Endothelial cell of umbilical vein (primary cell): ENCODE measurements at regions not wholly inside any gene's neighbourhood (a gene's known extent, or its start where the extent isn't known, plus 50 kb on each side); places are given as distances from the start of the nearest gene placed in this dataset.
"Not testable (repeated sequence)": the region's sequence is repeated elsewhere in the genome, so short reads cannot be mapped to it uniquely, and the experiment has no call there.

ENCODE experiments used
- BruUV-seq: library from RNA; stranded (reverse); fragments of 400-500 nt; replicated peaks from 2 replicates; lab custom pipeline; 2021; lab: Mats Ljungman, UMichigan
- CTCF ChIA-PET: fragments of 300-600, 350-600 bp; sonication (Branson Sonifier 250); formaldehyde crosslinking; loops from one replicate; lab custom pipeline; 2021; ENCODE audit warnings: antibody characterized with exemption, inconsistent platforms; lab: Charles Lee
- POLR2A ChIA-PET: fragments of 300-600, 350-600 bp; sonication (Branson Sonifier 250); formaldehyde crosslinking; loops from one replicate; lab custom pipeline; 2021; ENCODE audit warnings: antibody characterized with exemption, inconsistent platforms; lab: Charles Lee
- DNase-seq: peaks from one replicate; pipeline ENCODE4 v3.0.0-alpha.2; 2011; ENCODE audit warnings: low read depth, low spot score
- FAIRE-seq: peaks from 2 replicates; lab custom pipeline; 2011; peaks lifted over from hg19 to GRCh38; lab: Jason Lieb, UNC
- H2AFZ ChIP-seq: 2 replicates; pipeline ENCODE4 v1.6.0; 2012; ENCODE audit warnings: low read depth, low read length, control low read depth, inconsistent platforms
- H3K27ac ChIP-seq: 2 replicates; pipeline ENCODE4 v1.5.1; 2011; ENCODE audit warnings: low read depth, mild to moderate bottlenecking, control low read depth, low read length, moderate library complexity; ENCODE audit not compliant: insufficient read depth
- H3K27me3 ChIP-seq, 2 experiments: 2 replicates each; pipeline versions ENCODE4 v1.6.0 to v1.6.1; 2011; ENCODE audit warnings: low read length in 2 of 2, mixed read lengths in 1 of 2; ENCODE audit not compliant: control insufficient read depth in 2 of 2, insufficient read depth in 2 of 2
- H3K36me3 ChIP-seq, 2 experiments: 2 replicates in 1 of 2; 3 replicates in 1 of 2; pipeline ENCODE4 v1.5.1; 2011; ENCODE audit warnings: low read length in 2 of 2, mild to moderate bottlenecking in 1 of 2, moderate library complexity in 1 of 2; ENCODE audit not compliant: control insufficient read depth in 2 of 2, insufficient read depth in 2 of 2; ENCODE audit errors: extremely low read depth in 1 of 2
- H3K4me1 ChIP-seq: 3 replicates; pipeline ENCODE4 v1.5.1; 2011; ENCODE audit warnings: mild to moderate bottlenecking, low read length; ENCODE audit not compliant: control insufficient read depth, insufficient read depth; ENCODE audit errors: extremely low read depth
- H3K4me2 ChIP-seq: 2 replicates; pipeline ENCODE4 v1.6.1; 2011; ENCODE audit warnings: low read length, control low read depth, mixed read lengths; ENCODE audit not compliant: insufficient read depth
- H3K4me3 ChIP-seq, 3 experiments: fragments of 200-600 bp in 1 of 3; sonication (generic), shearing (Covaris generic) in 1 of 3; replicated peaks in 1 of 3; 2 replicates each; pipeline ENCODE4 v1.5.1; 2011 to 2016; ENCODE audit warnings: control low read depth in 3 of 3, low read length in 3 of 3, mild to moderate bottlenecking in 2 of 3, inconsistent platforms in 1 of 3, low read depth in 1 of 3, moderate library complexity in 1 of 3; ENCODE audit not compliant: insufficient read depth in 1 of 3
- H3K79me2 ChIP-seq: 2 replicates; pipeline ENCODE4 v1.6.0; 2012; ENCODE audit warnings: low read length, inconsistent platforms; ENCODE audit not compliant: control insufficient read depth, insufficient read depth
- H3K9ac ChIP-seq: replicated peaks from 2 replicates; pipeline ENCODE3; 2011; ENCODE audit warnings: low read length, control low read depth; ENCODE audit not compliant: insufficient read depth; ENCODE audit errors: extremely low read depth
- H3K9me1 ChIP-seq: replicated peaks from 3 replicates; pipeline ENCODE4 v1.6.0; 2011; ENCODE audit warnings: mild to moderate bottlenecking, low read length; ENCODE audit not compliant: control insufficient read depth, insufficient read depth; ENCODE audit errors: extremely low read depth
- H3K9me3 ChIP-seq: replicated peaks from 2 replicates; pipeline ENCODE4 v1.5.1; 2012; ENCODE audit warnings: low read length, inconsistent platforms; ENCODE audit not compliant: control insufficient read depth, insufficient read depth
- H4K20me1 ChIP-seq: replicated peaks from 2 replicates; pipeline ENCODE3; 2011; ENCODE audit warnings: mild to moderate bottlenecking, low read length; ENCODE audit not compliant: control insufficient read depth, insufficient read depth; ENCODE audit errors: extremely low read depth
- CTCF ChIP-seq, 2 donors: IDR thresholded peaks; 1 replicate in 1 of 2; 2 replicates in 1 of 2; pipeline ENCODE4 v1.5.1; 2011; ENCODE audit warnings: low read length in 2 of 2, mild to moderate bottlenecking in 2 of 2, moderate library complexity in 2 of 2, control low read depth in 1 of 2, inconsistent platforms in 1 of 2, low read depth in 1 of 2; ENCODE audit not compliant: insufficient read depth in 1 of 2; ENCODE audit errors: extremely low read depth in 1 of 2
- EZH2 ChIP-seq: IDR thresholded peaks from 2 replicates; pipeline ENCODE4 v1.6.1; 2012; ENCODE audit warnings: borderline replicate concordance, low read depth, mild to moderate bottlenecking, moderate library complexity, low read length, inconsistent platforms; ENCODE audit not compliant: severe bottlenecking
- FOS ChIP-seq: IDR thresholded peaks from 2 replicates; pipeline ENCODE4 v1.6.1; 2011; ENCODE audit warnings: mild to moderate bottlenecking, low read length, moderate library complexity, borderline replicate concordance; ENCODE audit not compliant: insufficient read depth
- GATA2 ChIP-seq: IDR thresholded peaks from 2 replicates; pipeline ENCODE4 v1.7.0; 2011; ENCODE audit warnings: low read depth, mild to moderate bottlenecking, moderate library complexity, mixed read lengths, low read length; ENCODE audit not compliant: insufficient read length, insufficient read depth
- JUN ChIP-seq: IDR thresholded peaks from 2 replicates; pipeline ENCODE4 v1.6.1; 2011; ENCODE audit warnings: borderline replicate concordance, low read depth; ENCODE audit not compliant: insufficient read length, insufficient read depth
- MAX ChIP-seq: IDR thresholded peaks from 2 replicates; pipeline ENCODE4 v1.6.1; 2011; ENCODE audit not compliant: insufficient read depth, insufficient read length
- MYC ChIP-seq: IDR thresholded peaks from one replicate; pipeline ENCODE4 v1.6.1; 2011; ENCODE audit warnings: mild to moderate bottlenecking, low read depth, low read length
- POLR2A ChIP-seq: IDR thresholded peaks from 2 replicates; pipeline ENCODE4 v1.6.1; 2012; ENCODE audit warnings: low read depth, mild to moderate bottlenecking, control low read depth, low read length
- POLR2AphosphoS5 ChIP-seq: IDR thresholded peaks from 2 replicates; pipeline ENCODE4 v1.6.1; 2012; ENCODE audit warnings: low read depth, mild to moderate bottlenecking, control low read depth, low read length, moderate library complexity; ENCODE audit not compliant: insufficient read depth
- dilution Hi-C: fragments of 300-500 bp; cut with MboI; formaldehyde crosslinking; loops from one replicate; pipeline ENCODE4 v1.15.0; 2019; ENCODE audit warnings: low sequenced_read_pairs; ENCODE audit not compliant: extremely low pct_ligation_motif_present
- intact Hi-C: fragments of 100-400 bp; cut with micrococcal nuclease; formaldehyde crosslinking; loops from one replicate; pipeline ENCODE4 v1.10.0; 2022

- Histone ChIP-seq H3K4me3 (no peak overlapping the region), H3K27me3 (no peaks in the 10 kb centered on the region), H4K20me1 (no peaks in the 10 kb centered on the region), H3K27ac (no peak overlapping the region), H2AFZ (no peak overlapping the region), H3K9me3 (no peaks in the 10 kb centered on the region), H3K9ac (no peak overlapping the region), H3K9me1 (no peaks in the 10 kb centered on the region), H3K4me1 (no peaks in the 10 kb centered on the region), H3K36me3 (no peaks in the 10 kb centered on the region), H3K4me2 (no peak overlapping the region), H3K79me2 (no peaks in the 10 kb centered on the region)
- POLR2A ChIA-PET = no interaction called here
- FAIRE-seq = no peak
- BruUV-seq = no TSS peak
- CTCF ChIA-PET = no interaction called here
- dilution Hi-C loops (no loop called here), intact Hi-C loops (no loop called here)
- no peak for DNase-seq
- TF ChIP-seq MAX (no peak), POLR2AphosphoS5 (no peak), FOS (no peak), CTCF (IDR thresholded peaks at IDR 0.05; ENCODE audit: extremely low read depth in 1 of 2, insufficient read depth in 1 of 2, low read depth in 1 of 2, low read length in 2 of 2) (no peak), MYC (no peak), GATA2 (no peak), POLR2A (no peak), JUN (no peak), EZH2 (no peak)
These were observed 1178.0 kb downstream of the REEP3 start for GRCh38 chr10:64699244-64699643.

GRCh38 chr10:64702086-64702485, 1180.9 kb downstream of the REEP3 start:
- H3K36me3 ChIP-seq, FAIRE-seq, H3K27ac ChIP-seq, intact Hi-C loops, CTCF ChIA-PET, H3K9me1 ChIP-seq, H3K79me2 ChIP-seq, H4K20me1 ChIP-seq, H3K27me3 ChIP-seq, POLR2A ChIA-PET, DNase-seq, H3K9me3 ChIP-seq, H3K4me1 ChIP-seq, H3K4me2 ChIP-seq, BruUV-seq, H2AFZ ChIP-seq, H3K9ac ChIP-seq, H3K4me3 ChIP-seq, dilution Hi-C loops: not testable (repeated sequence)
